GM23338 (cell line): ENCODE measurements at regions not wholly inside any gene's neighbourhood (a gene's known extent, or its start where the extent isn't known, plus 50 kb on each side); places are given as distances from the start of the nearest gene placed in this dataset.

ENCODE experiments used
- ATAC-seq: fragments of 200-7000 bp; cut with Tn5 transposase; 3 replicates; pipeline ENCODE4 v1.9.1; 2020
- DNase-seq: peaks from one replicate; pipeline ENCODE4 v3.0.0-alpha.2; 2015; ENCODE audit warnings: low spot score
- H2AFZ ChIP-seq: fragments of 200-600 bp; sonication (generic); 2 replicates; pipeline ENCODE4 v1.8.0; 2016; ENCODE audit warnings: antibody characterized with exemption, mild to moderate bottlenecking, moderate library complexity
- H3F3A ChIP-seq: fragments of 200-600 bp; sonication (generic); replicated peaks from 2 replicates; pipeline ENCODE4 v1.8.0; 2017; ENCODE audit warnings: antibody characterized with exemption, mixed run types, low read depth
- H3K27ac ChIP-seq: fragments of 200-600 bp; sonication (generic); 2 replicates; pipeline ENCODE4 v1.6.1; 2016; ENCODE audit warnings: low read depth
- H3K27me3 ChIP-seq: fragments of 200-600 bp; sonication (generic); 2 replicates; pipeline ENCODE4 v1.8.0; 2016; ENCODE audit warnings: mild to moderate bottlenecking, mixed run types, moderate library complexity; ENCODE audit not compliant: insufficient read depth
- H3K36me3 ChIP-seq: fragments of 200-600 bp; sonication (generic); 2 replicates; pipeline ENCODE4 v1.8.0; 2016; ENCODE audit warnings: mild to moderate bottlenecking; ENCODE audit not compliant: insufficient read depth
- H3K4me1 ChIP-seq: fragments of 200-600 bp; sonication (generic); 2 replicates; pipeline ENCODE4 v1.8.0; 2016; ENCODE audit warnings: mild to moderate bottlenecking, moderate library complexity; ENCODE audit not compliant: insufficient read depth
- H3K4me2 ChIP-seq: fragments of 200-600 bp; sonication (generic); 2 replicates; pipeline ENCODE4 v1.7.1; 2017; ENCODE audit warnings: mixed run types
- H3K4me3 ChIP-seq: fragments of 200-600 bp; sonication (generic); 2 replicates; pipeline ENCODE4 v1.6.1; 2016; ENCODE audit warnings: mixed run types
- H3K79me2 ChIP-seq: fragments of 200-600 bp; sonication (generic); replicated peaks from 2 replicates; pipeline ENCODE4 v1.8.0; 2017; ENCODE audit warnings: mild to moderate bottlenecking; ENCODE audit not compliant: insufficient read depth
- H3K9me2 ChIP-seq: fragments of 200-600 bp; sonication (generic); 2 replicates; pipeline ENCODE4 v1.8.0; 2017; ENCODE audit not compliant: insufficient read depth
- H4K20me1 ChIP-seq: fragments of 200-600 bp; sonication (generic); replicated peaks from 2 replicates; pipeline ENCODE4 v1.8.0; 2017; ENCODE audit warnings: mild to moderate bottlenecking; ENCODE audit not compliant: insufficient read depth
- H3K27ac Mint-ChIP-seq: 2 replicates; pipeline ENCODE4 v1.8.0; 2020; ENCODE audit warnings: inconsistent platforms, mild to moderate bottlenecking, moderate library complexity, mixed read lengths
- H3K27me3 Mint-ChIP-seq: 3 replicates; pipeline ENCODE4 v1.8.0; 2022; ENCODE audit warnings: low read depth, mild to moderate bottlenecking, moderate library complexity, mixed read lengths, inconsistent platforms; ENCODE audit not compliant: insufficient read depth, poor library complexity
- H3K36me3 Mint-ChIP-seq: 3 replicates; pipeline ENCODE4 v1.8.0; 2021; ENCODE audit warnings: low read depth, mild to moderate bottlenecking, inconsistent platforms, moderate library complexity, mixed read lengths
- H3K4me1 Mint-ChIP-seq: 3 replicates; pipeline ENCODE4 v1.8.0; 2020; ENCODE audit warnings: mild to moderate bottlenecking, inconsistent platforms, mixed read lengths
- H3K4me3 Mint-ChIP-seq: 3 replicates; pipeline ENCODE4 v1.8.0; 2021; ENCODE audit warnings: moderate library complexity, mild to moderate bottlenecking, inconsistent platforms, mixed read lengths
- H3K9me3 Mint-ChIP-seq: 3 replicates; pipeline ENCODE4 v1.8.0; 2020; ENCODE audit warnings: moderate library complexity, mild to moderate bottlenecking, inconsistent platforms, mixed read lengths
- CREB1 ChIP-seq: fragments of 250-450 bp; sonication (Bioruptor Pico); IDR thresholded peaks from 2 replicates; pipeline ENCODE4 v1.5.0; 2020; ENCODE audit warnings: low read depth, mild to moderate bottlenecking, moderate library complexity
- CTCF ChIP-seq, 2 experiments: fragments of 200-600 bp in 1 of 2; sonication (generic) in 1 of 2; conservative IDR thresholded peaks; 2 replicates each; pipeline versions ENCODE4 v1.5.1 to v1.6.1; 2016 to 2017; ENCODE audit warnings: antibody characterized with exemption in 2 of 2, low read depth in 2 of 2, mild to moderate bottlenecking in 2 of 2, moderate library complexity in 1 of 2
- ETS1 ChIP-seq: IDR thresholded peaks from 2 replicates; pipeline ENCODE4 v1.6.1; 2016; ENCODE audit warnings: antibody characterized with exemption
- EZH2 ChIP-seq: fragments of 200-600 bp; sonication (generic); IDR thresholded peaks from one replicate; pipeline ENCODE4 v1.8.0; 2017; ENCODE audit warnings: antibody characterized with exemption, mild to moderate bottlenecking, low read depth; ENCODE audit not compliant: unreplicated experiment
- EZH2phosphoT487 ChIP-seq: fragments of 200-600 bp; sonication (generic); IDR thresholded peaks from one replicate; pipeline ENCODE4 v1.8.1; 2018; ENCODE audit warnings: antibody characterized with exemption; ENCODE audit not compliant: unreplicated experiment
- JUNB ChIP-seq: IDR thresholded peaks from one replicate; pipeline ENCODE4 v1.6.1; 2016; ENCODE audit warnings: antibody characterized with exemption; ENCODE audit not compliant: unreplicated experiment
- NANOG ChIP-seq: IDR thresholded peaks from 2 replicates; pipeline ENCODE4 v1.6.1; 2016; ENCODE audit warnings: antibody characterized with exemption, borderline replicate concordance
- POLR2AphosphoS5 ChIP-seq: IDR thresholded peaks from 2 replicates; pipeline ENCODE4 v1.6.1; 2016; ENCODE audit warnings: antibody characterized with exemption, low read depth
- REST ChIP-seq: IDR thresholded peaks from one replicate; pipeline ENCODE4 v1.6.1; 2018; ENCODE audit warnings: antibody characterized with exemption; ENCODE audit not compliant: unreplicated experiment
- STAT1 ChIP-seq: IDR thresholded peaks from one replicate; pipeline ENCODE4 v1.6.1; 2016; ENCODE audit warnings: antibody characterized with exemption; ENCODE audit not compliant: unreplicated experiment
- ZNF114 ChIP-seq: fragments of 250-450 bp; sonication (Bioruptor Pico); IDR thresholded peaks from 2 replicates; pipeline ENCODE4 v1.5.0; 2020; ENCODE audit warnings: mild to moderate bottlenecking, moderate library complexity
- ZNF331 ChIP-seq: fragments of 250-450 bp; sonication (Bioruptor Pico); IDR thresholded peaks from 2 replicates; pipeline ENCODE4 v1.5.0; 2020; ENCODE audit warnings: low read depth, mild to moderate bottlenecking, moderate library complexity
- ZNF462 ChIP-seq: fragments of 250-450 bp; sonication (Bioruptor Pico); IDR thresholded peaks from 2 replicates; pipeline ENCODE4 v1.5.0; 2020; ENCODE audit warnings: mild to moderate bottlenecking, moderate library complexity

- Histone ChIP-seq H3K79me2 (no peaks in the 10 kb centered on the region), H3K27ac (no peak overlapping the region), H4K20me1 (no peaks in the 10 kb centered on the region), H3K4me1 (peaks cover 13% of the 10 kb centered on the region), H3F3A (no peaks in the 10 kb centered on the region), H2AFZ (no peak overlapping the region), H3K36me3 (no peaks in the 10 kb centered on the region), H3K4me3 (no peak overlapping the region), H3K4me2 (no peak overlapping the region), H3K9me2 (0 out of 2 replicates have a peak, but pooled peaks cover 4% of the 10 kb centered on the region), H3K27me3 (no peaks in the 10 kb centered on the region)
- Mint-ChIP-seq H3K27ac (no peak overlapping the region), H3K4me3 (no peak overlapping the region), H3K36me3 (no peaks in the 10 kb centered on the region), H3K4me1 (peaks cover 13% of the 10 kb centered on the region), H3K9me3 (no peaks in the 10 kb centered on the region), H3K27me3 (no peaks in the 10 kb centered on the region)
- DNase-seq = no peak
- TF ChIP-seq ETS1 (no peak), EZH2 (no peak), STAT1 (no peak), NANOG (no peak), CTCF (conservative IDR thresholded peaks at IDR 0.05; ENCODE audit: low read depth in 2 of 2) (no peak), JUNB (no peak), CREB1 (CRISPR knock-in tag) (no peak), ZNF331 (CRISPR knock-in tag) (no peak), EZH2phosphoT487 (no peak), ZNF462 (no peak), REST (no peak), POLR2AphosphoS5 (no peak), ZNF114 (no peak)
- no peak for ATAC-seq
These were observed 340.5 kb upstream of the OBI1 start for GRCh38 chr13:78999494-78999893.
